ENCODE measurements at regions not wholly inside any gene's neighbourhood (a gene's known extent, or its start where the extent isn't known, plus 50 kb on each side); places are given as distances from the start of the nearest gene placed in this dataset.

DNA sequence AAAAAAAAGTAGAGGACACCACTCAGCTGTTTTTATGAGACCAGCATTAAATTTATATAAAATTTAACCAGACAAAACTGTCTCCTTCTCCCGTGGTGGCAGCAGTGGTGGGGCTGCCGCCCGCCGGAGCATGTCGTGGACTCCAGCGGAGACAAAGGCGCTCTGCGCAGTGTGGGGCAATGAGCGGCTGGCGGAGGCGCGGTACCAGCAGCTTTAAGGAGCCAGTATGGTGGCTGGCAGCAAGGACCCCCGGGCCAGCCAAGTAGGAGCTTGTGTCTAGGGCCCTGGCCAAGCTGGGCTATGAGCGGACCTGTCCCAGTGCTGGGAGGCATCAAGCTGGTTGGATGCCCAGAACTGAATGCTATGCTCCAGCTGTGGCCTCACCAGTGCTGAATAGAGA, 2102.9 kb downstream of the NCAM2 start:
- BruUV-seq (replicated peaks) = no TSS peak
- intact Hi-C loops (cut with micrococcal nuclease) = no loop called here
- no peak overlapping the region for H3K9ac ChIP-seq (ENCODE audit: low read length)
- DNase-seq (ENCODE audit: low read depth, low spot score) (no peak), ATAC-seq (no peak)
- H3K9me3 ChIP-seq (ENCODE audit: control insufficient read depth in 1 of 2, insufficient read depth in 1 of 2, low read depth in 1 of 2, low read length in 2 of 2) = peaks cover 13 to 16% of the 10 kb centered on the region in 2 experiments; a peak in 3 of 4 replicates
- no peaks in the 10 kb centered on the region for H3K36me3 ChIP-seq (ENCODE audit: control insufficient read depth in 1 of 2, insufficient read depth in 2 of 2, low read length in 2 of 2)
- H3K4me3 ChIP-seq (replicated peaks in 1 of 2; ENCODE audit: low read depth in 1 of 2, low read length in 2 of 2) = no peak overlapping the region
- RAD21 ChIA-PET (ENCODE audit: low non-redundant PET in 1 of 2, low total read pairs in 2 of 2, uncharacterized antibody in 2 of 2, unreplicated experiment in 2 of 2) = no interaction called here
- H2AFZ ChIP-seq (ENCODE audit: low read depth, low read length, poor library complexity, severe bottlenecking) = no peak overlapping the region
- H3K4me2 ChIP-seq (ENCODE audit: low read length) = no peak overlapping the region
- H3K27ac ChIP-seq (ENCODE audit: low read depth, low read length) = no peak overlapping the region
- no peaks in the 10 kb centered on the region for H3K9me2 ChIP-seq (ENCODE audit: insufficient read depth)
- POLR2A ChIA-PET = no interaction called here
- CTCF ChIA-PET = no interaction called here
- no peaks in the 10 kb centered on the region for H3K79me2 ChIP-seq (ENCODE audit: insufficient read depth, low read length)
- H4K20me1 ChIP-seq (ENCODE audit: insufficient read depth) = no peaks in the 10 kb centered on the region
- H3K27me3 ChIP-seq (ENCODE audit: insufficient read depth, low read length) = no peaks in the 10 kb centered on the region
- TF ChIP-seq, protein P1, sequence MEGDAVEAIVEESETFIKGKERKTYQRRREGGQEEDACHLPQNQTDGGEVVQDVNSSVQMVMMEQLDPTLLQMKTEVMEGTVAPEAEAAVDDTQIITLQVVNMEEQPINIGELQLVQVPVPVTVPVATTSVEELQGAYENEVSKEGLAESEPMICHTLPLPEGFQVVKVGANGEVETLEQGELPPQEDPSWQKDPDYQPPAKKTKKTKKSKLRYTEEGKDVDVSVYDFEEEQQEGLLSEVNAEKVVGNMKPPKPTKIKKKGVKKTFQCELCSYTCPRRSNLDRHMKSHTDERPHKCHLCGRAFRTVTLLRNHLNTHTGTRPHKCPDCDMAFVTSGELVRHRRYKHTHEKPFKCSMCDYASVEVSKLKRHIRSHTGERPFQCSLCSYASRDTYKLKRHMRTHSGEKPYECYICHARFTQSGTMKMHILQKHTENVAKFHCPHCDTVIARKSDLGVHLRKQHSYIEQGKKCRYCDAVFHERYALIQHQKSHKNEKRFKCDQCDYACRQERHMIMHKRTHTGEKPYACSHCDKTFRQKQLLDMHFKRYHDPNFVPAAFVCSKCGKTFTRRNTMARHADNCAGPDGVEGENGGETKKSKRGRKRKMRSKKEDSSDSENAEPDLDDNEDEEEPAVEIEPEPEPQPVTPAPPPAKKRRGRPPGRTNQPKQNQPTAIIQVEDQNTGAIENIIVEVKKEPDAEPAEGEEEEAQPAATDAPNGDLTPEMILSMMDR (IDR thresholded peaks at IDR 0.05 in 2 of 3, conservative IDR thresholded peaks at IDR 0.05 in 1 of 3; ENCODE audit: borderline replicate concordance in 1 of 3, insufficient read depth in 1 of 3, low read depth in 2 of 3, low read length in 2 of 3) = no peak
- TF ChIP-seq SIN3A (IDR thresholded peaks at IDR 0.05; ENCODE audit: low read depth) (no peak), CBX3 (IDR thresholded peaks at IDR 0.05; ENCODE audit: low read depth) (no peak), SRF (IDR thresholded peaks at IDR 0.05; ENCODE audit: low read depth) (no peak), POLR2A (IDR thresholded peaks at IDR 0.05; ENCODE audit: borderline replicate concordance, extremely low read depth, insufficient read depth, insufficient read length) (no peak), ZNF274 (IDR thresholded peaks at IDR 0.05; ENCODE audit: low read depth, low read length) (no peak), YY1 (IDR thresholded peaks at IDR 0.05; ENCODE audit: extremely low read depth, insufficient replicate concordance, low read depth, low read length) (no peak), EZH2 (IDR thresholded peaks at IDR 0.05) (no peak), TCF7L2 (IDR thresholded peaks at IDR 0.05; ENCODE audit: borderline replicate concordance, extremely low read depth, insufficient read depth, insufficient read length) (no peak), EGR1 (IDR thresholded peaks at IDR 0.05; ENCODE audit: low read depth) (no peak)
- TF ChIP-seq, protein P2, sequence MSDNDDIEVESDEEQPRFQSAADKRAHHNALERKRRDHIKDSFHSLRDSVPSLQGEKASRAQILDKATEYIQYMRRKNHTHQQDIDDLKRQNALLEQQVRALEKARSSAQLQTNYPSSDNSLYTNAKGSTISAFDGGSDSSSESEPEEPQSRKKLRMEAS (IDR thresholded peaks at IDR 0.05) = no peak
- TF ChIP-seq, protein P3, sequence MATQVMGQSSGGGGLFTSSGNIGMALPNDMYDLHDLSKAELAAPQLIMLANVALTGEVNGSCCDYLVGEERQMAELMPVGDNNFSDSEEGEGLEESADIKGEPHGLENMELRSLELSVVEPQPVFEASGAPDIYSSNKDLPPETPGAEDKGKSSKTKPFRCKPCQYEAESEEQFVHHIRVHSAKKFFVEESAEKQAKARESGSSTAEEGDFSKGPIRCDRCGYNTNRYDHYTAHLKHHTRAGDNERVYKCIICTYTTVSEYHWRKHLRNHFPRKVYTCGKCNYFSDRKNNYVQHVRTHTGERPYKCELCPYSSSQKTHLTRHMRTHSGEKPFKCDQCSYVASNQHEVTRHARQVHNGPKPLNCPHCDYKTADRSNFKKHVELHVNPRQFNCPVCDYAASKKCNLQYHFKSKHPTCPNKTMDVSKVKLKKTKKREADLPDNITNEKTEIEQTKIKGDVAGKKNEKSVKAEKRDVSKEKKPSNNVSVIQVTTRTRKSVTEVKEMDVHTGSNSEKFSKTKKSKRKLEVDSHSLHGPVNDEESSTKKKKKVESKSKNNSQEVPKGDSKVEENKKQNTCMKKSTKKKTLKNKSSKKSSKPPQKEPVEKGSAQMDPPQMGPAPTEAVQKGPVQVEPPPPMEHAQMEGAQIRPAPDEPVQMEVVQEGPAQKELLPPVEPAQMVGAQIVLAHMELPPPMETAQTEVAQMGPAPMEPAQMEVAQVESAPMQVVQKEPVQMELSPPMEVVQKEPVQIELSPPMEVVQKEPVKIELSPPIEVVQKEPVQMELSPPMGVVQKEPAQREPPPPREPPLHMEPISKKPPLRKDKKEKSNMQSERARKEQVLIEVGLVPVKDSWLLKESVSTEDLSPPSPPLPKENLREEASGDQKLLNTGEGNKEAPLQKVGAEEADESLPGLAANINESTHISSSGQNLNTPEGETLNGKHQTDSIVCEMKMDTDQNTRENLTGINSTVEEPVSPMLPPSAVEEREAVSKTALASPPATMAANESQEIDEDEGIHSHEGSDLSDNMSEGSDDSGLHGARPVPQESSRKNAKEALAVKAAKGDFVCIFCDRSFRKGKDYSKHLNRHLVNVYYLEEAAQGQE (IDR thresholded peaks at IDR 0.05; ENCODE audit: low read depth) = no peak
- no peaks in the 10 kb centered on the region for H3K4me1 ChIP-seq (ENCODE audit: control insufficient read depth in 1 of 2, insufficient read depth in 2 of 2, low read length in 2 of 2)

Measured in HCT116 (cell line).